Thoracic aorta (tissue), 2 donors: ENCODE measurements at regions not wholly inside any gene's neighbourhood (a gene's known extent, or its start where the extent isn't known, plus 50 kb on each side); places are given as distances from the start of the nearest gene placed in this dataset.
"Not testable (repeated sequence)": the region's sequence is repeated elsewhere in the genome, so short reads cannot be mapped to it uniquely, and the experiment has no call there.

Experiments used
- ATAC-seq: fragments of 150-250 bp; one replicate; pipeline ENCODE4 v1.8.0; 2017; ENCODE audit warnings: low read depth; ENCODE audit not compliant: insufficient number of reproducible peaks, low FRiP score
- DNase-seq: peaks from one replicate; pipeline ENCODE4 v3.0.0-alpha.2; 2020; ENCODE audit warnings: low spot score
- H3K27ac ChIP-seq, 2 donors: fragments of 200-600 bp; sonication (generic); 1 replicate in 1 of 2; 2 replicates in 1 of 2; pipeline ENCODE4 v1.5.1; 2016; ENCODE audit warnings: mild to moderate bottlenecking in 2 of 2, moderate library complexity in 2 of 2
- H3K27me3 ChIP-seq: fragments of 200-600 bp; sonication (generic); replicated peaks from 2 replicates; pipeline ENCODE4 v1.6.0; 2016; ENCODE audit warnings: mild to moderate bottlenecking; ENCODE audit not compliant: insufficient read depth
- H3K36me3 ChIP-seq: fragments of 200-600 bp; sonication (generic); one replicate; pipeline ENCODE4 v1.5.1; 2016
- H3K4me1 ChIP-seq, 2 donors: fragments of 200-600 bp; sonication (generic); 1 replicate in 1 of 2; 2 replicates in 1 of 2; pipeline versions ENCODE4 v1.5.1 to v1.6.0; 2016; ENCODE audit warnings: low read depth in 2 of 2, mild to moderate bottlenecking in 1 of 2; ENCODE audit not compliant: control insufficient read depth in 1 of 2
- H3K4me3 ChIP-seq: fragments of 200-600 bp; sonication (generic); 2 replicates; pipeline ENCODE4 v1.5.1; 2016; ENCODE audit warnings: mild to moderate bottlenecking
- H3K9me3 ChIP-seq: fragments of 200-600 bp; sonication (generic); 2 replicates; pipeline ENCODE4 v1.5.1; 2016
- TF ChIP-seq, protein P1 (sequence below): fragments of 200-600 bp; sonication (generic); IDR thresholded peaks from one replicate; pipeline ENCODE4 v1.5.1; 2019; ENCODE audit warnings: antibody characterized with exemption

DNA sequence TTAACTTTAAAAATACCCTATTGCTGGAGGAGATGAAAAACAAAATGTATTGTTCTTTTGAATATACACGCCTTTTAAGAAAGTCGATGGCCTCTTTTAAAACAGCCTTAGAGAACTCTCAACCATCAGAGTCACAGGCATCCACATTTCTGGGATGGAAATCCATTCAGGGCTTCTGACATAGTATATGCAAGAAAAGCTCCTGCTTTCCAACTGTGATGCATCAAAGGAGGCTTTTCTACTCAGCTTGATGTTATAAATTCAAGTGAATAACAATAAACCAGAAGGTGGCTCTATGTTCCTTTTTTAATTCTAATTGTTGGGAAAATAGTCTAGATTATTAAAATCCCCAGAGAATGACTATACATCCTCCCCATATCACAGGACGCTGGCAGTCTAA, 398.8 kb upstream of the CXADR start:
- no peak overlapping the region for H3K27ac ChIP-seq
- TF ChIP-seq, protein P1, sequence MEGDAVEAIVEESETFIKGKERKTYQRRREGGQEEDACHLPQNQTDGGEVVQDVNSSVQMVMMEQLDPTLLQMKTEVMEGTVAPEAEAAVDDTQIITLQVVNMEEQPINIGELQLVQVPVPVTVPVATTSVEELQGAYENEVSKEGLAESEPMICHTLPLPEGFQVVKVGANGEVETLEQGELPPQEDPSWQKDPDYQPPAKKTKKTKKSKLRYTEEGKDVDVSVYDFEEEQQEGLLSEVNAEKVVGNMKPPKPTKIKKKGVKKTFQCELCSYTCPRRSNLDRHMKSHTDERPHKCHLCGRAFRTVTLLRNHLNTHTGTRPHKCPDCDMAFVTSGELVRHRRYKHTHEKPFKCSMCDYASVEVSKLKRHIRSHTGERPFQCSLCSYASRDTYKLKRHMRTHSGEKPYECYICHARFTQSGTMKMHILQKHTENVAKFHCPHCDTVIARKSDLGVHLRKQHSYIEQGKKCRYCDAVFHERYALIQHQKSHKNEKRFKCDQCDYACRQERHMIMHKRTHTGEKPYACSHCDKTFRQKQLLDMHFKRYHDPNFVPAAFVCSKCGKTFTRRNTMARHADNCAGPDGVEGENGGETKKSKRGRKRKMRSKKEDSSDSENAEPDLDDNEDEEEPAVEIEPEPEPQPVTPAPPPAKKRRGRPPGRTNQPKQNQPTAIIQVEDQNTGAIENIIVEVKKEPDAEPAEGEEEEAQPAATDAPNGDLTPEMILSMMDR = no peak
- no peak for ATAC-seq
- H3K4me1 ChIP-seq = peaks cover 0 to 14% of the 10 kb centered on the region in 2 donors
- no peaks in the 10 kb centered on the region for H3K27me3 ChIP-seq
- DNase-seq = no peak
- H3K36me3 ChIP-seq = no peaks in the 10 kb centered on the region
- H3K9me3 ChIP-seq = no peaks in the 10 kb centered on the region
- no peak overlapping the region for H3K4me3 ChIP-seq

DNA sequence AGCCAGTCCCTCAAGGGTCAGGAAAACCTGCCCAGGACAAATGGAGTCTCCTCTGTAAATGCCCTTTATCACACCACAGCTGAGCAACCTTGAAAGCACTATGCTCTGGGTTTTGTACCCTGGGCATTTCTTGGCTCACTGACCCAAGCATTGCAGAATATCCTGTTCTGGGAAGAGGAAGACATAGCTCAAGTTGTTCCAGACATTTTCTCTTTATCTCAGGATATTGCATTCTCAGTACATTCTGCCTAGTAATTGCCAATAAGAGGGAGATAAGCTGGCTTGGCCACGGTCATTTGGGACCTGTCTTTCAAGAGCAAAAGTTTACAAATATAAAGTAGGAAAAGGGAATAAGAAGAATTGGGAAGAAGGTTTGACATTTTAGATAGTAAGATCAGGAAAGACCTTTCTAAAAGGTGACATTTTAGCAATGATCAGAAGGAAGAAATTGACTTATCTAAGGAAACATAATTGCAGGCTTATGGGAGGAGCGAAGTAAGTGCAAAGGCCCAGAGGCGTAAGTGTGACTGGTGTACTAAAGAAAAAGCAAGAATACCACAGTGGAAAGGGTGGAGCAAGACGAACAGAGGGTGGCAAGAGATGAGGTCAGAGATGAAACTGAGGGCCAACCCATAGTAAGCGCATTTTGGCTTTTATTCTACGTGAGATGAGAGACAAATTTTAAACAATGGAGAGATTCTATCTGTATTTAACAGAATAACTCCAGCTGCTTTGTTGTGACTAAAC, 394.0 kb upstream of the CXADR start:
- TF ChIP-seq, protein P1 = no peak
- DNase-seq (no peak), ATAC-seq (no peak)
- peak overlapping the region in 1 of 2 donors; percentile 28 for H3K27ac ChIP-seq
- no peaks in the 10 kb centered on the region for H3K27me3 ChIP-seq
- no peak overlapping the region for H3K4me3 ChIP-seq
- no peaks in the 10 kb centered on the region for H3K36me3 ChIP-seq
- H3K9me3 ChIP-seq = no peaks in the 10 kb centered on the region
- H3K4me1 ChIP-seq = peaks cover 0 to 17% of the 10 kb centered on the region in 2 donors

DNA sequence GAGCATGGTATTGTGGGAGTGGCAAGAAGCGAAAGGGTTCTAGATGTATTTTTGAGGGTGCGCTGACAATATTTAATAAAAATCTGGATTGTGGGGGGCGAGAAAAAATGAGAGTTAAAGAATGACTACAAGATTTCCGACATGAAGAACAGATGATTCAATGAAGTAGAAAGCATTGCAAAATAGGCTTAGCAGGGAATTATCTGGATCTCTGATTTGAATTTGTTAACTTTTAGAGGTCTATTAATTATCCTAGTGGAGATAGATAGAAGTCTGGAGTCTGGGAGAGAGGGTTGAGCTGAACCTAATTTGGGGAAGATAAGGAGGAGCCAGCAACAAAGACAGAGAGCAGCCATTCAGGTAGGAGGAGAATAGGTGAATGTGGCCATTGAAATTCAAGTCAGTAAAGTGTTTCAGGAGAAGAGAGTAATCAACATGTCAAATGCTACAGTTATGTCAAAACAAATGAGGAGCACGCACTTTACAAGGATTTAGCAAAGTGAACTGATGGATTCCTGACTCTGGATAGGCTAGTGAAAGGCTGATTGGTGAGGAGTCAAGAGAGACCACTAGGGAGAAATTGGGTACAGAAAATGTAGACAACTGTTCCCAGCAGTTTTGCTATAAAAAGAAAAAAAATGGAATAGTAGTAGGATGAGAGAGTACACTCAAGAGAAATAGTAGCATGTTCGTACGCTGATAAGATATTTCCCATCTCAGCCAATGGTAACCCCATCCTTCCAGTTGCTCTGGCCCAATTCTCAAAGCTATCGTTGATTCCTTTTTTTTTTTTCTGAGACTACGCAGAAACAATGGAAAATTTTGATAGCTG, 393.2 kb upstream of the CXADR start:
- Histone ChIP-seq H3K27me3 (no peaks in the 10 kb centered on the region), H3K4me3 (no peak overlapping the region)
- ATAC-seq = no peak

DNA sequence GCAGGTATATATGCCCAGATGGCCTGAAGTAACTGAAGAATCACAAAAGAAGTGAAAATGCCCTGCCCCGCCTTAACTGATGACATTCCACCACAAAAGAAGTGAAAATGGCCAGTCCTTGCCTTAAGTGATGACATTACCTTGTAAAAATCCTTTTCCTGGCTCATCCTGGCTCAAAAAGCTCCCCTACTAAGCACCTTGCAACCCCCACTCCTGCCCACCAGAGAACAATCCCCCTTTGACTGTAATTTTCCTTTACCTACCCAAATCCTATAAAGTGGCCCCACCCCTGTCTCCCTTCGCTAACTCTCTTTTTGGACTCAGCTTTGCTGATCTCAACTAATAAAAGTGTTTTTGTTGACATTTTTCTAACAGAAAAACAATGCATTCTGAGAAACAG, 385.4 kb upstream of the CXADR start:
- ATAC-seq, H3K9me3 ChIP-seq, DNase-seq, H3K27me3 ChIP-seq, H3K4me3 ChIP-seq, H3K36me3 ChIP-seq: not testable (repeated sequence)
- peaks cover 8 to 18% of the 10 kb centered on the region in 2 donors for H3K4me1 ChIP-seq
- peak overlapping the region; percentile 38 to 44 for H3K27ac ChIP-seq

More for the DNA sequence above, 393.2 kb upstream of the CXADR start:
- no peaks in the 10 kb centered on the region for H3K9me3 ChIP-seq
- peaks cover 0 to 17% of the 10 kb centered on the region in 2 donors for H3K4me1 ChIP-seq
- no peaks in the 10 kb centered on the region for H3K36me3 ChIP-seq
- H3K27ac ChIP-seq = no peak overlapping the region
- TF ChIP-seq, protein P1 = no peak
- DNase-seq = no peak

DNA sequence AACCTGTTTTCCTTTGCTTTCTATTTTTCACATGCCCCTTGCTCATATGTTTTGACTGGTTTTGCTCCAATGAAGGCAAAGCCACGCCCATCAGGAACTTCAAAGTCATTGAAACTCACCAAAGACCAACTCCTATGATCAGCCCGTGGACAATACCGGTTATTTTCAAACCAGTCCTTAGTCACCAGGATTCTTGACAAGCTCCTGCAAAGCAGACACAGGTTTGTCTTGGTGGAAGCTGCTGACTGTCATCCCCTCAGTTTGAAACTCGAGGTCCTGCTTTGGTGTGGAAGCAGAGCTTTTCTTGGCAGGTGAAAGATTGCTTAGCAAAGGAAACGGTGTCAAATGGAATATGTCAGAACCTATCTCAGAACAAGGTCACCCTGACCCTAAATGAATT, 384.7 kb upstream of the CXADR start:
- no peaks in the 10 kb centered on the region for H3K27me3 ChIP-seq
- H3K36me3 ChIP-seq = no peaks in the 10 kb centered on the region
- peak overlapping the region; percentile 21 to 38 for H3K27ac ChIP-seq
- no peak for ATAC-seq
- peaks cover 8 to 18% of the 10 kb centered on the region in 2 donors for H3K4me1 ChIP-seq
- H3K4me3 ChIP-seq = no peak overlapping the region
- DNase-seq = no peak
- TF ChIP-seq, protein P1 = no peak
- peaks cover 3% of the 10 kb centered on the region for H3K9me3 ChIP-seq

DNA sequence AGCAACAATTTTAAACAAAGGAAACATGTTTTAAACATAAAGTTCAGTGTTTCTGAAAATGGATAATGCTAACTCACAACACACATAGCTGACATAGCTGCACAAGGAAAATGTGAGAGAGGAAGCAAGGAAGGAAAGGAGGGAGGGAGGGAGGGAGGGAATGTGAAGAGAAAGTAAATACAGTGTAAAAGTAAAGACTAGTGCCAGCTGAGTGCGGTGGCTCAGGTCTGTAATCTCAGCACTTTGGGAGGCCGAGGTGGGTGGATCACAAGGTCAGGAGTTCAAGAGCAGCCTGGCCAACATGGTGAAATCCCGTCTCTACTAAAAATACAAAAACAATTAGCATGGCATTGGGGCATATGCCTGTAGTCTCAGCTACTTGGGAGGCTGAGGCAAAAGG, 373.7 kb upstream of the CXADR start:
- not testable (repeated sequence) for H3K27me3 ChIP-seq, H3K36me3 ChIP-seq, H3K4me1 ChIP-seq, H3K27ac ChIP-seq, H3K9me3 ChIP-seq, ATAC-seq, DNase-seq
- H3K4me3 ChIP-seq = peak overlapping the region; percentile 56
